VCaP (cell line): ENCODE measurements at regions not wholly inside any gene's neighbourhood (a gene's known extent, or its start where the extent isn't known, plus 50 kb on each side); places are given as distances from the start of the nearest gene placed in this dataset.
A peak's percentile ranks its signal among the peaks of the same experiment; 100 is the strongest.

ENCODE experiments used
- H3K27ac ChIP-seq: fragments of 450-650 bp; 2 replicates; pipeline ENCODE4 v1.5.1; 2017
- CTCF ChIP-seq: fragments of 450-650 bp; conservative IDR thresholded peaks from 2 replicates; pipeline ENCODE4 v1.5.1; 2017; ENCODE audit warnings: mild to moderate bottlenecking, moderate library complexity

GRCh38 chr2:117613101-117613500 is 201.4 kb upstream of the DDX18 start:
- TF ChIP-seq CTCF: no peak
- no peak overlapping the region for H3K27ac ChIP-seq

- no peak for TF ChIP-seq CTCF
- no peak overlapping the region for H3K27ac ChIP-seq
These were observed 200.2 kb upstream of the DDX18 start for GRCh38 chr2:117614296-117614695.

GRCh38 chr2:117614823-117615534 is 199.5 kb upstream of the DDX18 start:
- TF ChIP-seq CTCF: no peak
- H3K27ac ChIP-seq: no peak overlapping the region

- no peak for TF ChIP-seq CTCF
- no peak overlapping the region for H3K27ac ChIP-seq
These were observed 195.9 kb upstream of the DDX18 start for GRCh38 chr2:117618607-117619006.

- H3K27ac ChIP-seq: no peak overlapping the region
- no peak for TF ChIP-seq CTCF
These were observed 193.2 kb upstream of the DDX18 start for GRCh38 chr2:117621326-117621725.

- H3K27ac ChIP-seq: peak overlapping the region; percentile 51; the same call in 1 of the 2 replicates
These were observed 191.3 kb upstream of the DDX18 start for GRCh38 chr2:117623175-117623574.

GRCh38 chr2:117631152-117631945 is 183.1 kb upstream of the DDX18 start:
- TF ChIP-seq CTCF: no peak
- H3K27ac ChIP-seq: no peak overlapping the region

- TF ChIP-seq CTCF: no peak
- H3K27ac ChIP-seq: no peak overlapping the region
These were observed 179.0 kb upstream of the DDX18 start for GRCh38 chr2:117635481-117635880.
